NCI-H2171 (cell line): ENCODE measurements at regions not wholly inside any gene's neighbourhood (a gene's known extent, or its start where the extent isn't known, plus 50 kb on each side); places are given as distances from the start of the nearest gene placed in this dataset.
"Not testable (repeated sequence)": the region's sequence is repeated elsewhere in the genome, so short reads cannot be mapped to it uniquely, and the experiment has no call there.

ENCODE experiments used
- DNase-seq: peaks from one replicate; lab custom pipeline; 2025; lab: John Stamatoyannopoulos, UW

- DNase-seq = no peak
These were observed 114.5 kb upstream of the LYPLAL1 start for GRCh38 chr1:219058891-219059820.

GRCh38 chr1:219060798-219061197 is 112.9 kb upstream of the LYPLAL1 start:
- DNase-seq = no peak

- DNase-seq = no peak
These were observed 111.5 kb upstream of the LYPLAL1 start for GRCh38 chr1:219062161-219062560.

GRCh38 chr1:219066098-219066497 is 107.6 kb upstream of the LYPLAL1 start:
- DNase-seq = no peak

GRCh38 chr1:219066631-219067349 is 106.9 kb upstream of the LYPLAL1 start:
- no peak for DNase-seq

- DNase-seq = no peak
These were observed 106.3 kb upstream of the LYPLAL1 start for GRCh38 chr1:219067350-219067712.

GRCh38 chr1:219070395-219070794 is 103.3 kb upstream of the LYPLAL1 start:
- DNase-seq = not testable (repeated sequence)

GRCh38 chr1:219071209-219071608 is 102.5 kb upstream of the LYPLAL1 start:
- no peak for DNase-seq

- no peak for DNase-seq
These were observed 101.3 kb upstream of the LYPLAL1 start for GRCh38 chr1:219072329-219072728.

- DNase-seq = no peak
These were observed 99.5 kb upstream of the LYPLAL1 start for GRCh38 chr1:219074084-219074728.

- DNase-seq = no peak
These were observed 98.4 kb upstream of the LYPLAL1 start for GRCh38 chr1:219075121-219075879.

GRCh38 chr1:219076326-219076937 is 97.2 kb upstream of the LYPLAL1 start:
- no peak for DNase-seq

- DNase-seq = not testable (repeated sequence)
These were observed 95.9 kb upstream of the LYPLAL1 start for GRCh38 chr1:219077767-219078166.

- DNase-seq = no peak
These were observed 91.4 kb upstream of the LYPLAL1 start for GRCh38 chr1:219081943-219082925.

- no peak for DNase-seq
These were observed 90.0 kb upstream of the LYPLAL1 start for GRCh38 chr1:219083631-219084030.

GRCh38 chr1:219085082-219085481 is 88.6 kb upstream of the LYPLAL1 start:
- no peak for DNase-seq

- DNase-seq = no peak
These were observed 87.7 kb upstream of the LYPLAL1 start for GRCh38 chr1:219085988-219086387.

- DNase-seq = no peak
These were observed 86.7 kb upstream of the LYPLAL1 start for GRCh38 chr1:219086956-219087469.

GRCh38 chr1:219088778-219089557 is 84.7 kb upstream of the LYPLAL1 start:
- no peak for DNase-seq
